Stimulated activated naive B cell treated with anti-CD40 and anti-IgM and Interleukin-4, amounts not matched to agents 10 μg/mL and 1 μg/mL and 100 μg/mL, for 72 hours (primary cell): ENCODE measurements at regions not wholly inside any gene's neighbourhood (a gene's known extent, or its start where the extent isn't known, plus 50 kb on each side); places are given as distances from the start of the nearest gene placed in this dataset.
A peak's percentile ranks its signal among the peaks of the same experiment; 100 is the strongest.

Experiments used
- ATAC-seq, 2 donors: fragments of 150-1000 bp; cut with Tn5 transposase; replicated peaks; 2 replicates each; pipeline ENCODE4 v1.10.0; 2021; ENCODE audit warnings: moderate library complexity in 1 of 2
- DNase-seq: peaks from one replicate; pipeline ENCODE4 v3.0.0; 2021
- H3K27ac Mint-ChIP-seq: one replicate; pipeline ENCODE4 v1.8.0; 2022; ENCODE audit warnings: mild to moderate bottlenecking, mixed read lengths
- H3K27me3 Mint-ChIP-seq, 2 donors: one replicate each; pipeline ENCODE4 v1.8.0; 2022; ENCODE audit warnings: mixed read lengths in 2 of 2
- H3K36me3 Mint-ChIP-seq, 2 donors: one replicate each; pipeline ENCODE4 v1.8.0; 2022; ENCODE audit warnings: mixed read lengths in 2 of 2, mild to moderate bottlenecking in 1 of 2
- H3K4me1 Mint-ChIP-seq, 2 donors: one replicate each; pipeline ENCODE4 v1.8.0; 2022; ENCODE audit warnings: mixed read lengths in 2 of 2, mild to moderate bottlenecking in 1 of 2
- H3K4me3 Mint-ChIP-seq, 2 donors: one replicate each; pipeline ENCODE4 v1.8.0; 2022; ENCODE audit warnings: mild to moderate bottlenecking in 2 of 2, mixed read lengths in 2 of 2, moderate library complexity in 1 of 2
- H3K9me3 Mint-ChIP-seq, 2 donors: one replicate each; pipeline ENCODE4 v1.8.0; 2022; ENCODE audit warnings: mixed read lengths in 2 of 2, mild to moderate bottlenecking in 1 of 2

- DNase-seq (no peak), ATAC-seq (no peak)
- Mint-ChIP-seq H3K36me3 (no peaks in the 10 kb centered on the region), H3K27me3 (no peaks in the 10 kb centered on the region), H3K9me3 (no peaks in the 10 kb centered on the region), H3K4me3 (no peak overlapping the region), H3K27ac (no peak overlapping the region), H3K4me1 (peaks cover 22 to 53% of the 10 kb centered on the region in 2 donors)
Observed at GRCh38 chr6:40806256-40806864, 219.2 kb upstream of the LRFN2 start.

GRCh38 chr6:40805336-40805735, 218.2 kb upstream of the LRFN2 start:
- Mint-ChIP-seq H3K27me3 (no peaks in the 10 kb centered on the region), H3K4me3 (no peak overlapping the region), H3K36me3 (no peaks in the 10 kb centered on the region), H3K9me3 (no peaks in the 10 kb centered on the region), H3K4me1 (peaks cover 22 to 54% of the 10 kb centered on the region in 2 donors), H3K27ac (no peak overlapping the region)
- no peak for ATAC-seq
- no peak for DNase-seq

GRCh38 chr6:40804905-40805304, 217.7 kb upstream of the LRFN2 start:
- Mint-ChIP-seq H3K36me3 (no peaks in the 10 kb centered on the region), H3K27ac (no peak overlapping the region), H3K4me1 (peaks cover 22 to 54% of the 10 kb centered on the region in 2 donors), H3K4me3 (no peak overlapping the region), H3K9me3 (no peaks in the 10 kb centered on the region), H3K27me3 (no peaks in the 10 kb centered on the region)
- no peak for DNase-seq
- ATAC-seq, result no peak

DNA sequence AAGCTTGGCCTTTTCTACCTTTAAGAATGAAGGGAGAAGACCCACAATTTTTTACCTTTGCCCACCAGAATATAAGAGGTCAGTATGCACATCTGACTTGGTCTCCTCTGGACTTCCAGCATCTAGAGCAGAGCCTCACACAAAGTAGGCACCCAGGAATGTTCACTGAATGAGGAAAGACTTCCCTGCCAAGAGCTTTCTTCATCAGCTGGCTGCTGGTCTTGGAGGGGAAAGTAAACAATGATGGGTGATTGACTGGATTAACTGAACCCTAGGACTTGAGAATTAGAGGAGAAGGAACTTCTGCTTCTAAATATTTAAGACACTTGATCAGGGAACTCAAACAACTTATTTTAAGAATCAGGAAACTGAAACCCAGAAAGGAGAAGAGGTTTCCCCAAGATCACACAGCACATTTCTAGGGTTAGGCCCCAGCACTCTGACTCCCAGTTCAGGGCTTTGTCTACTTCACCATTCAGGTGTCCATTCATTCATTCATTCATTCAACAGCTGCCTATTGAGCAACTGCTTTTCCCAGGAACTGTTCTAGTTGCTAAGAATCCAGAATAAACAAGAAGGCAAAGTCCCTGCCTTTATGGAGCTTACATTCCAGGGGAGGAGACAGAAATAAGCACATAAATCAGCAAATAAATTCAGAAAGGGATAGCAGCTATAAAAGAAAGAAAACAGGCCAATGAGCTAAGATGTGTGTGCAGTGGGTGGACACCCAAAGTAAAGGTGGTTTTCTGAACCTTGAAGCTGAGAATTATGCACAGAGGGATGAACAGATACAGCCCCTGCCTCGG, 216.9 kb upstream of the LRFN2 start:
- Mint-ChIP-seq H3K9me3 (no peaks in the 10 kb centered on the region), H3K27me3 (no peaks in the 10 kb centered on the region), H3K27ac (peak overlapping the region; percentile 6), H3K36me3 (no peaks in the 10 kb centered on the region), H3K4me1 (peaks cover 22 to 54% of the 10 kb centered on the region in 2 donors), H3K4me3 (no peak overlapping the region)
- peak; percentile 61 to 63 for ATAC-seq
- DNase-seq, result no peak

- ATAC-seq (no peak), DNase-seq (no peak)
- Mint-ChIP-seq H3K4me3 (no peak overlapping the region), H3K9me3 (no peaks in the 10 kb centered on the region), H3K4me1 (peaks cover 20 to 48% of the 10 kb centered on the region in 2 donors), H3K27me3 (peaks cover 0 to 6% of the 10 kb centered on the region in 2 donors), H3K36me3 (no peaks in the 10 kb centered on the region), H3K27ac (no peak overlapping the region)
Observed at GRCh38 chr6:40802481-40802880, 215.3 kb upstream of the LRFN2 start.

DNA sequence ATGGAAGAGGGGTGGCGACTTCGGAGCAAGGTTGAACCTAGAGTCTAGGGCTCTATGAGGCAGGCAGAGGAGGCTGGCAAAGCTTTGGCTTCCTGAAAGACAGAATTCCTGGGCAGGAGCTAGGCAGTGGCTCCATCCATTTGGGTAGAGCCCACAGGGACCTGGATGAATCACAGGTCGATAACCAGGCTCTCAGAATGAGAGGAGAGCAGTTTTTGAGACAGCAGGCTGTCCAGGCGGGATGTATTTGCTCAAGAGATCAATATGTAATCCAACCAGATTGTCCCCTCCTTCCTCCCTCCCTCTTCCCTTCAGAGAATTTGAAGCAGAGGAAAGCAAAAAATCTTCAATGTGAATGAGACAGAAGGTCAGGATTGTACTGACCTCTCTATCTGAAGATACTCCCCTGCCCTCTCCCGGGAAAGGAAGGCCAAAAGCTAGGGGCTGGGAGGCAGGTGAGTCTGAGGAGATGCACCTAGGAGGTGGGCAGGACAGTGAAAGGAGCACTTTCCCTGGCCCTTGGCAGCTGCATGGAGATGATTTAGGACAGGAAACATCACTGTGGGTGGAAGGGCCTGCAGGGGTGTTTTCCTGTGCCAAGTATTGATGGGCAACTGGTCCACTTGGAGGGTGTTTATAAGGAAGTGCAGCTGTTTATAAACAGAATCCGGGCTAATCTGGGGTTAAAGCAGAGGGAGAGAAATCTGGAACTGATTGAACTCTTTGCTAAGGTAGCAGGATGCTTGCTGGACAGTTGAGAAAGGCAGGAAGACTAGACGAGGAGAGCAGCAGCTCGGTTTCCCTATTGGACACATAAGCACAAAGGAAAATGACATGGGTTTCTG, 212.4 kb upstream of the LRFN2 start:
- DNase-seq (no peak), ATAC-seq (no peak)
- no peaks in the 10 kb centered on the region for H3K9me3 Mint-ChIP-seq
- H3K27me3 Mint-ChIP-seq, result peaks cover 0 to 6% of the 10 kb centered on the region in 2 donors
- no peak overlapping the region for H3K4me3 Mint-ChIP-seq
- H3K4me1 Mint-ChIP-seq, result peaks cover 9 to 32% of the 10 kb centered on the region in 2 donors
- no peak overlapping the region for H3K27ac Mint-ChIP-seq
- no peaks in the 10 kb centered on the region for H3K36me3 Mint-ChIP-seq

- H3K4me3 Mint-ChIP-seq, result no peak overlapping the region
- peaks cover 0 to 6% of the 10 kb centered on the region in 2 donors for H3K27me3 Mint-ChIP-seq
- peak overlapping the region; percentile 44 for H3K27ac Mint-ChIP-seq
- no peaks in the 10 kb centered on the region for H3K9me3 Mint-ChIP-seq
- peaks cover 2 to 19% of the 10 kb centered on the region in 2 donors for H3K4me1 Mint-ChIP-seq
- DNase-seq (no peak), ATAC-seq (no peak)
- no peaks in the 10 kb centered on the region for H3K36me3 Mint-ChIP-seq
Observed at GRCh38 chr6:40798069-40798770, 211.1 kb upstream of the LRFN2 start.

DNA sequence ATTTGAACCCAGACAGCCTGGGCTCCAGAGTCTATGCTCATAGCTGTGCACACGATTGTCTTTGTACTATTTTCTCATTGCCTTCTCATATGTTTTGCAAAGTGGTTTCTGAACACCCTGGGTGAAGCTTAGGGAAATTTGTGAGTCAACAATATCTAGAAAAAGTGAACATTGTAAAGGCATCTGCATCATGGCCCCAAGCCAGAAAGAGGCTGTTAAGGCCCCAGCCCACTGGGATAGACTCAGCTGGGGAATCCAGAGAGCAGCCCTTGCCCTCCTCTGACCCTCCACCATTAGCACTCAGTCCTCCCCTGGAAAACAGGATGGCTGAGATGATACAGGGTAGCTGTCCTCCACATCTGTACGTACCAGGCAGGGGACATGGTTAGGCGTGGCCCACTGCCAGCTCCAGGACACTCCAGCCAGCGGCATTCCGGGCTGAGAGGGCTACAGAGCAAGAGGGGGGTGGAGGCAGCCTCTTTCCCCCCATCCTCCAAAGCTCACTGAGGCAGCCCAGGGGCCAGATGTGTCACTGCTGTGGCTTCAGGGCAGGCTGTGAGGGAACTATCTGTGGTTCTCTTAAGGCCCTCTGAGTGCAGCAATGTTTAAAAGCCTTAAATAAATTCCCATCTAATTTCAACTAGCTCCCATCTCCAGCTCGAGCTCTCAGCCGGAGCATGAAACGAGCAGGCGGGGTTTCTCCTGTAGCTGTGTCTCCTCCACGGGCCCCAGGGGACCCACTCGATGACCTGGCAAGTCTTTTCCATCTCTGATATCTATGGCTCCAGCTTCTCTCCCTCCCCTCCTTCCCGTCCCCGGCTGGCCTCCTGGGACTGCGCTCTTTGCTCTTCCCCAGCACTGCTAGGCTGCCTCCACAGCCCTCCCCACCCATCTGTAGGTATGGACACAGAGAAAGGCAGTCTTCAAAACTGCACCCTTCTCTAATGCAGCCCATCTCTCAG, 209.4 kb upstream of the LRFN2 start:
- Mint-ChIP-seq H3K27ac (no peak overlapping the region), H3K9me3 (no peaks in the 10 kb centered on the region), H3K27me3 (peaks cover 0 to 6% of the 10 kb centered on the region in 2 donors), H3K4me1 (peaks cover 0 to 3% of the 10 kb centered on the region in 2 donors), H3K36me3 (no peaks in the 10 kb centered on the region), H3K4me3 (no peak overlapping the region)
- DNase-seq (no peak), ATAC-seq (no peak)

GRCh38 chr6:40794586-40794985, 207.4 kb upstream of the LRFN2 start:
- DNase-seq (no peak), ATAC-seq (no peak)
- Mint-ChIP-seq H3K27ac (no peak overlapping the region), H3K36me3 (no peaks in the 10 kb centered on the region), H3K4me3 (no peak overlapping the region), H3K4me1 (no peaks in the 10 kb centered on the region), H3K27me3 (peaks cover 0 to 6% of the 10 kb centered on the region in 2 donors), H3K9me3 (no peaks in the 10 kb centered on the region)

- Mint-ChIP-seq H3K27me3 (no peaks in the 10 kb centered on the region), H3K36me3 (no peaks in the 10 kb centered on the region), H3K9me3 (no peaks in the 10 kb centered on the region), H3K27ac (no peak overlapping the region), H3K4me1 (peaks cover 7% of the 10 kb centered on the region in 2 donors), H3K4me3 (no peak overlapping the region)
- ATAC-seq (no peak), DNase-seq (no peak)
Observed at GRCh38 chr6:40792183-40792582, 205.0 kb upstream of the LRFN2 start.

DNA sequence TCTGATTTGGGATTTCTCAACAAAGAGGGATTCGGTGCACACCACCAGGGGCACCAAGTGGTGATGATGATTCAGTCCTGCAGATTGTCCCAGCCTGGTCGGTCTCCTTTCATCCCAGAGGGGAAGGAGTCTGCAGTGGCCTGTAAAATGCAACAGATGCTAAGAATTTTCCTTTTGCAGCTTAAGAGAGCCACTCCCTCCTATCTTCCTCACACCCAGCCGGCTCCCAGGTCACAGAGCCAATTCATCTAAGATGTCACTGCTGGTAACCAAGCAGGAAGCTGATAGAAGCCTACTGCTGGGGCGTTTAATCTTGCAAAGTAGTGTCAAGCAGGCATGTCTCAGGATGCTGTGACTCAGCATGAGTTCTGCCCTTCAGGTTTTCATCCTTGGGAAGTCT, 203.8 kb upstream of the LRFN2 start:
- no peaks in the 10 kb centered on the region for H3K27me3 Mint-ChIP-seq
- H3K9me3 Mint-ChIP-seq, result no peaks in the 10 kb centered on the region
- H3K4me3 Mint-ChIP-seq, result no peak overlapping the region
- no peaks in the 10 kb centered on the region for H3K36me3 Mint-ChIP-seq
- ATAC-seq (no peak), DNase-seq (no peak)
- H3K27ac Mint-ChIP-seq, result no peak overlapping the region
- H3K4me1 Mint-ChIP-seq, result peaks cover 7% of the 10 kb centered on the region in 2 donors

GRCh38 chr6:40788661-40789655, 201.8 kb upstream of the LRFN2 start:
- Mint-ChIP-seq H3K4me3 (no peak overlapping the region), H3K4me1 (peaks cover 7% of the 10 kb centered on the region in 2 donors), H3K36me3 (no peaks in the 10 kb centered on the region), H3K9me3 (no peaks in the 10 kb centered on the region), H3K27me3 (peaks cover 0 to 4% of the 10 kb centered on the region in 2 donors), H3K27ac (no peak overlapping the region)
- ATAC-seq (no peak), DNase-seq (no peak)
